Parathyroid adenoma (tissue), 2 donors: ENCODE measurements at regions not wholly inside any gene's neighbourhood (a gene's known extent, or its start where the extent isn't known, plus 50 kb on each side); places are given as distances from the start of the nearest gene placed in this dataset.
"Not testable (repeated sequence)": the region's sequence is repeated elsewhere in the genome, so short reads cannot be mapped to it uniquely, and the experiment has no call there.

Source experiments
- H2AFZ ChIP-seq: fragments of 300-600 bp; sonication (generic); one replicate; pipeline ENCODE4 v1.7.0; 2017; ENCODE audit warnings: antibody characterized with exemption, mild to moderate bottlenecking
- H3K27ac ChIP-seq: fragments of 300-600 bp; sonication (generic); one replicate; pipeline ENCODE4 v1.7.0; 2017
- H3K27me3 ChIP-seq: fragments of 300-600 bp; sonication (generic); one replicate; pipeline ENCODE4 v1.7.0; 2017; ENCODE audit warnings: low read length; ENCODE audit not compliant: control insufficient read depth, insufficient read depth
- H3K36me3 ChIP-seq: fragments of 300-600 bp; sonication (generic); one replicate; pipeline ENCODE4 v1.7.0; 2017; ENCODE audit warnings: low read length; ENCODE audit not compliant: control insufficient read depth, insufficient read depth
- H3K4me1 ChIP-seq: fragments of 300-600 bp; sonication (generic); one replicate; pipeline ENCODE4 v1.7.0; 2017; ENCODE audit warnings: control low read depth
- H3K4me2 ChIP-seq: fragments of 300-600 bp; sonication (generic); one replicate; pipeline ENCODE4 v1.7.0; 2017; ENCODE audit warnings: low read length
- H3K4me3 ChIP-seq: fragments of 300-600 bp; sonication (generic); one replicate; pipeline ENCODE4 v1.7.0; 2017; ENCODE audit warnings: low read depth, low read length
- H3K79me2 ChIP-seq: fragments of 300-600 bp; sonication (generic); one replicate; pipeline ENCODE4 v1.7.0; 2017; ENCODE audit warnings: control low read depth
- H3K9ac ChIP-seq: fragments of 300-600 bp; sonication (generic); one replicate; pipeline ENCODE4 v1.7.0; 2017; ENCODE audit warnings: mild to moderate bottlenecking
- H3K9me3 ChIP-seq: fragments of 300-600 bp; sonication (generic); one replicate; pipeline ENCODE4 v1.7.0; 2017; ENCODE audit warnings: low read length; ENCODE audit not compliant: control insufficient read depth
- CTCF ChIP-seq: fragments of 300-600 bp; sonication (generic); IDR thresholded peaks from one replicate; pipeline ENCODE4 v1.7.0; 2017; ENCODE audit warnings: antibody characterized with exemption, mild to moderate bottlenecking
- donor health status: primary hyperparathyroidism.

GRCh38 chr3:157857440-157857839 lies 248.8 kb downstream of the SHOX2 start:
- H3K9ac ChIP-seq: no peak overlapping the region
- no peaks in the 10 kb centered on the region for H3K9me3 ChIP-seq
- H3K36me3 ChIP-seq: no peaks in the 10 kb centered on the region
- no peak overlapping the region for H3K4me2 ChIP-seq
- H3K4me3 ChIP-seq: no peak overlapping the region
- no peaks in the 10 kb centered on the region for H3K27me3 ChIP-seq
- H3K4me1 ChIP-seq: no peaks in the 10 kb centered on the region
- no peak overlapping the region for H3K27ac ChIP-seq
- TF ChIP-seq CTCF: no peak
- no peak overlapping the region for H2AFZ ChIP-seq
- H3K79me2 ChIP-seq: no peaks in the 10 kb centered on the region

GRCh38 chr3:157856078-157856939 lies 249.9 kb downstream of the SHOX2 start:
- Histone ChIP-seq H3K9ac (no peak overlapping the region), H3K27me3 (no peaks in the 10 kb centered on the region), H3K4me2 (no peak overlapping the region), H3K79me2 (no peaks in the 10 kb centered on the region), H3K27ac (no peak overlapping the region), H3K4me3 (no peak overlapping the region), H3K36me3 (no peaks in the 10 kb centered on the region), H2AFZ (no peak overlapping the region), H3K4me1 (no peaks in the 10 kb centered on the region), H3K9me3 (no peaks in the 10 kb centered on the region)
- TF ChIP-seq CTCF: no peak

GRCh38 chr3:157845839-157846238 lies 260.4 kb downstream of the SHOX2 start:
- not testable (repeated sequence) for H3K4me1 ChIP-seq, H3K4me3 ChIP-seq, H3K9ac ChIP-seq, H3K4me2 ChIP-seq, H3K79me2 ChIP-seq, H3K36me3 ChIP-seq, H3K9me3 ChIP-seq, H3K27me3 ChIP-seq, H3K27ac ChIP-seq, H2AFZ ChIP-seq

- Histone ChIP-seq H3K79me2 (no peaks in the 10 kb centered on the region), H3K4me1 (no peaks in the 10 kb centered on the region), H3K4me2 (no peak overlapping the region), H3K27me3 (no peaks in the 10 kb centered on the region), H3K9me3 (no peaks in the 10 kb centered on the region), H3K36me3 (no peaks in the 10 kb centered on the region), H3K4me3 (no peak overlapping the region), H3K9ac (no peak overlapping the region), H2AFZ (no peak overlapping the region), H3K27ac (no peak overlapping the region)
- TF ChIP-seq CTCF: no peak
These were observed 261.2 kb downstream of the SHOX2 start for GRCh38 chr3:157844800-157845565.

- Histone ChIP-seq H3K36me3 (no peaks in the 10 kb centered on the region), H3K27me3 (no peaks in the 10 kb centered on the region), H3K79me2 (no peaks in the 10 kb centered on the region), H3K4me3 (no peak overlapping the region), H3K9me3 (no peaks in the 10 kb centered on the region), H3K9ac (no peak overlapping the region), H2AFZ (no peak overlapping the region), H3K27ac (no peak overlapping the region), H3K4me1 (no peaks in the 10 kb centered on the region), H3K4me2 (no peak overlapping the region)
- no peak for TF ChIP-seq CTCF
These were observed 262.0 kb downstream of the SHOX2 start for GRCh38 chr3:157844216-157844615.
